ELR (cell line): ENCODE measurements at regions not wholly inside any gene's neighbourhood (a gene's known extent, or its start where the extent isn't known, plus 50 kb on each side); places are given as distances from the start of the nearest gene placed in this dataset.
A peak's percentile ranks its signal among the peaks of the same experiment; 100 is the strongest.

Source experiments
- DNase-seq: peaks from one replicate; pipeline ENCODE4 v3.0.0-alpha.2; 2015; ENCODE audit warnings: low read depth

DNA sequence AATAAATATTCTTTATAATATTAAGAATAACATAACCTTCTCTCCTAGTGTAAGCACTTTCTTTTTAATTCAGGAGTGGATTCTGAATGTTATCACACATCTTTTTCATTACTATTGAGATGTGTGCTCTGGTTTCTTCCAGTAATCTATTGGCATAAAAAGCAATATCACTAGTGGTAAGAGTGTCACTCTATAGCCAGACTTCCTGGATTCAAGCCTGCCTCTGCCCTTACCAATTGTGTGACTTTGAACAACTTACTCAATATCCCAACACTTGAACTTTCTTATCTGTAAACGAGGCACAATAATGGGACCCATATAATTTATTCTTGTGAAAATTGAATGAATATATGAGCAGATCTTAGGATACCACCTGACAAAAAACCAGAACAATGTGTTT is 71.0 kb downstream of the SEM1 start:
- no peak for DNase-seq

DNA sequence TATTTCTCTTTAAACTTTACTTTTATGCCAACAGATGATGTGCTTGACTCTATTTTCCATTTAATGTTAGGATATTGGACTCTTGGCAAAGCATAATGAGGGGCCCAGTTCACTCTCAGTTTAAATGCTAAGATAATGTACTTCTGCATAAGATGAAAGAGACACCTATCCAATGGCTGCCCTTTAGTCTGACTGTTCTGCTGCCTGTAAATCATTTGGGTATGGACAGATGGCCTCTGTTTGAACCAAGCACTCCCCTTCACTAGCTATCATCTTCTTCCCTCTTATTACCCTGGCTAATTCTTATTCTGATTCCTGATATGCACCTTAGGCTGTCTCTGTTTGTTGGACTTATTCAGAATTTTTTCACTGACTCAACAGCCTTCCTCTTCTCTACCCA is 72.1 kb downstream of the SEM1 start:
- DNase-seq: no peak

DNA sequence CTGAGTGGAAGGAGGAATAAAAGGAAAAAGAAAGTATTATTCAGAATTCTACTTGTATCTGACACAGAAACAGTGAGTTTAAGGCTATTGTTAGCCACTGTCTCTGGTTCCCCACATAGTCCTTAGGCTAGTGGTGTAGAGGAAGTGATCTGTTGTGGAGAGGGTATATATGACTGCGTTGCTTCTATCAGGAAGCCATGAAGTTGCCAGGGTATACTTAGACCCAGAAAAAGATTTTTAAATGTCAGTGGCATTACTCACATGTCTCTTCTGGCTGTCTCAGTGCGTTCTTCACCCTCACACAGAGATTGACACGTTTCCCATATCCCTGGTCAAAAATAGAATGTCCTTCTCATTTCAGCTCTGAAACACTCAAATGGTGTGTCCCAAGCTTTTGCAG is 72.7 kb downstream of the SEM1 start:
- no peak for DNase-seq

DNA sequence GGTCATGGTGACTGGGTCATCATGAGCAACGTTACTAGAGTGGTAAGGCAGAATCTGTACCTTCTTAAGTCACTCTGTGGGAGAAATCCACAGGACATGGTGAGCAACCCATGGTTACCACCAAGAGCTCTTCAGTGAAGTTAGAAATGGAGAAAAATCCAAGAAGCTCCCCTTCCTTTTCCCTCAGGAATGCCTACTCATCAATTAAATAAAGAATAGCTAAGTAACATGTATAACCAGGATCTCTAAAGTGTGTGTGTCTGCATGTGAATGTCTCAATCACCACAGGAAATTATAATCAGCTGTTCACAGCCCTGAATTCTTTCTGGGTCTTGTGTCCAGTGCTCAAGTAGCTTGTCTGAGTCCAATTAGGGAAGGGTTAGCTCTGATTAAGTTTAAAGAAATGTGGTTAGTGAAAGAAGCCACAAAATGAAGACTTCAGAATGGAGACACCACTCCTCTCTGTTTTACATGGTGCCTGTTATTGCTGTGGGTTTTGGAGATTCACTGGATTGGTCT is 73.2 kb downstream of the SEM1 start:
- no peak for DNase-seq

DNA sequence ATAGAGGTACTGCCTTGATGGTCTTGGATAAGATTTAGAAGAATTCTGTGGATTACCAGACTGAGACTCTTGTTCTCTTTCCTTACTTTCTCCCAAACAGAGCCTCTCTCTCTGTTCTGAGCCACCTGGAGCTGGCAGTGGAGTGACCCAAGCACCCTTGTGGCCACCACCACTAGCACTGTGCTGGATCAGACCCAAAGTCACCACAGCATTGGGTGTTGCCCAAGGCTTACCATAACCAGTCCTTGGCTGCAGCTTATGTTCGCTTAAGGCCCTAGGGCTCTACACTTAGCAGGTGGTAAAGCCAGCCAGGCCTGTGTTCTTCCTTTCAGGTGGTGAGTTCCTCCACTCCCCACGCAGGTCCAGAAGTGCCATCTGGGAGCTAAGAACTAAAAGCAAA is 79.8 kb downstream of the SEM1 start:
- no peak for DNase-seq

DNA sequence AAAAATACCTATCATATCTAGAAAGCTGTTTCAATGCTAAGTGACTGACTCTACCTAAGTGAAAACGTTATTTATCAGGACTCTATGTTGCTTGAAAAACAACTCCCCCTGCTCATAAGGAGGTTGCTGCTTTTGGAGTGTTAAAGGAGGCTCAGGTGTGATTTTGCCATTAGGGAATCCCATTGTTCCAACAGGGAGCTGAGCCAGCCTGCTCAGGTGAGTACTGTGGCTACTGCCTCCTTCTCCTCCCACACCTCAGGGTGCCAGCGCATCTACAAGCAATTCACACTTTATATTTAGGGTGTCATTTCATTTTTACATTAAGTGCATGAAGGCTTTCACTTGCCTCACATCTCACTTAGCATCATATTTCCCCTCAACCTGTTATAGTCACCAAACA is 84.7 kb downstream of the SEM1 start:
- no peak for DNase-seq

DNA sequence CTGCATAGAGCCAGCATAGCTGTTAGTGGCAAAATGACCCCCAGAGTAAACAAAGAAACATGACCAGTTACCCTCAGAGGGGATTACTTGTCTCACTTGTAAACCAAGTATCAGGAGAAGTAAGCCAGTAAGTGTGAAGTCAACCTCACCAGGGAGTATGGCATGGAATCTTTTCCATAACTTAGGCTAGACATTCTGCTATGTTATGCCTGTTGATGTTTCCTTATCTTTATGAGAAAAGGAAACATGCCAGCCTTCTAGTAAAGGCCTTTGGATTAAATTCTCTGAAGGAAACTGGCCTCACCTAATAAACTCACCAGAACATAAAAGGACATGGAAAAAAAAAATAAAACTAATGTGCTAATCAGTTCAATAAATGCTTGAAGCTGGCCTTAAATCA is 87.7 kb downstream of the SEM1 start:
- no peak for DNase-seq

DNA sequence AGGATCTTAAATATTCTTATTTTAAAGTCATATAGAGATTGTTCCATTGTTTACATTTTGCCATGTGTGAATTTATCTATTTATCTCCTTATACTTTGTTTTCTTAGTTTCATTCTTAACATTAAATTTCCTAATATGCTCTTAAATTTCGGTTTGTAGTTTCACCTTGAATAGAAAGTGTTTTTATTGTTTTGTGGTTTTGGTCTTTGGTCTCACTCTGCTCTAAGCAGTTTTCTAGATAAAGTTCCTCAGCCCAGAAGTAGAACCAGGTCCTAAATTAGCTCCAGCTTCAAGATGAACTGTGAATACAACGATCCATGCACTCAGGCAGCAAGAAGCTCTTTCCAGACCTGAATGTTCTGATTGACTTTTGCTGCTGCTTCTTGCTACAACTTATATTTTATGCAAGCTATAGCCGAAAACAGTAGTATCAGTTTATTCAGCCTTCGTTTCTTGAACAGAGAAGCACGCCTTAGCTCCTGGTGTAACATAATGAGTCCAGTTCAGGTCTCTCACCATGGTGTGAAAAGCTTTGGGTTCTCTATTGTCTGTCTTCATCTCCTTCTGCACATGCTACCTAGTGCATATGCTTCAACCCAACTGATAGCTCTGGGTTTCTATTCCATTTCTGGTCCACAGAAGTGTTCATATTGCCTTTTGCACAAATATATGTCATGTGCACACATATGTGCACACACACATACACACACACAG is 95.3 kb downstream of the SEM1 start:
- no peak for DNase-seq

DNA sequence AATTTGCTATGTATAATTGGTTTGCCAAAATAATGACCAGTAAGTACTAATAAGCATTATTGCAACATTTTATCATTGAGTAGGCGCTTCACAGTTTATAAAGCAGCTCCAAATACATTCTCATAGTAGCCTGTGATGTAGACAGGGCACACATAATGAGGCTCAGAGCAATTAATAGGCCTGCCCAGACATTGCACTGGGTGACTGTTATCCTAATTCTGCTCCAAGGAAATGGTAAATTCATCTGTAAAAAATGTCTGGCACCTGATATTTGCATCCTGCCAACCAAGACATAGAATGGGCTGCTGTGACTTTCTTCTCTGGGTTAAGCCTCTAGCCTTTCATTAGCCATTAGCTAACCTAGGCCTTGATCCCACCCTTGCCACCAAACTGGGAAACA is 97.6 kb downstream of the SEM1 start:
- no peak for DNase-seq

DNA sequence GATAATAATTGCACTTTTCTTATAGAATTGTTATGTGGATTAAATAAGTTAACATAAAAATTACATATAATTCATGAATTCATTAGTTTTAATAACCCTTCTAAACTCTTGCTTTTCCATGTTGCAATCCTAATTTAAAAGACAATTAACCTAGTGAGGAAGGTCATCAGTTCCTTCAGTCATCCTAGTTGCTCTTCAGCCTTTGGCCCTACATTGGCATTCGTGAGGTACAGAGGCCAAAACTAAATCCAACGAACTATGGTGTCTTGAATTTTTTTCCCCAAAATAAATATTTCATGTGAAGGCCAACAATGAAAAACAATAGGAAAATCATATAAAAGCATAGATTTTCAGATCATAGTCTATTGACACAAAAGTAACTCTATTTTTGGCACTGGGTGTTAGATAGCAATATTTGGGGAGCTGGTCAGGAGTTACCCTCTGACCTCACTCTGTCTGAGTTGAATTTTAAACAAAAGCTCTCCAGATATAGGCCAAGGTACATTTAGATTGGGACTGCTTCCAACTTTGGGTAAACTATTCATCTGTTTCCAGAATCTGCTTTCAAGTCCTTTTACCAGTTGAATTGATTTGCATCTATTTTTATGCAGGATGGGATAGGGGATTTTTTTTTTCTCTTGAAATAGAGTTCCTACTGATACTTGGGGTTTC is 104.5 kb downstream of the SEM1 start:
- no peak for DNase-seq

DNA sequence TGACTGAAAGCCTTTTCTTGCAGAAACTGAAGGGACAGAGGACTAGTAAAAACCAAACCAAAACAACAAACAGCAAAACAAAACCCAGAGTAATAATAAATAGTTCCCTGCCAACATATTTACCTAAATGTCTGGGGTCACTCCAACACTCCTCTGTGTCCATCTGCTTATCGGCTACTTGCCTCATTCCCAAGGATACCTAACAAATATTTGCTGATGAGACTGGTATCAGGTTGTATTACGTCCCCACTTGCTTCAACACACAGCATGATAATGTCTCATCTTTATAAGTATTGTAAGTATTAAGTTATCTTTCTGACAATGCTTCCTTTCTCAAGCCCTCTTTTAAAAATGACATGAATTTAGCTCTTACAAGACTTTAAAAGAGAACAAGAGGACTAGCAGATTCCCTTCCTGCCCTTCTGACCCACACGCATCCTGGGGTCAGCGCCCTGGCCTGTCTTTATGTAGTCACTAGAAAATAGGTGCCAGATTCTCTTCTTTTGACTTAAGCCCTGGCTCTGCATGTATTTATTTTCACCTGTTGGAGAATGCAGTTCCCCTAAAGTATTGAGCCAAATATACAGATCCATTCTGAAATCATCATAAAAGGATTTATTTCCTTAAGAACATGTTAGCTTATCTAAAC is 110.2 kb downstream of the SEM1 start:
- DNase-seq: no peak

DNA sequence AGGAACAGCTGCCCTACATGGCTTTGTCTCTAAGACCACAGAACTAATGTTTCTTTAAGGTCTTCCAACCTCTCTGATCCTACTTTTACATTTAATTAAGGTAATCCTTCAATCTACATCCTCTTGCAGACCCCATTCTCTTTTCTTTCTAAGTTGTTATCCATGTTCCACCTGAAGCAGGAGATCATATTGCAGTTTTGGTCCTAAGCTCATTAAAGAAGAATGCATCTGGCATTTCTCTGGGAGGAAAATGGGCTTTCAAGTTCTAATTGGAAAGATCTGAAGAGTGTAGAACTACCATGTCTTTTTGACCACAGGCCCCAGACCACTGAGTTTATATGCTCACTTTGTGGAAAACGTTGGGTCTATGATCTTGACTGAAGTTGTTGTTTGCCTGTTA is 111.2 kb downstream of the SEM1 start:
- DNase-seq: no peak

DNA sequence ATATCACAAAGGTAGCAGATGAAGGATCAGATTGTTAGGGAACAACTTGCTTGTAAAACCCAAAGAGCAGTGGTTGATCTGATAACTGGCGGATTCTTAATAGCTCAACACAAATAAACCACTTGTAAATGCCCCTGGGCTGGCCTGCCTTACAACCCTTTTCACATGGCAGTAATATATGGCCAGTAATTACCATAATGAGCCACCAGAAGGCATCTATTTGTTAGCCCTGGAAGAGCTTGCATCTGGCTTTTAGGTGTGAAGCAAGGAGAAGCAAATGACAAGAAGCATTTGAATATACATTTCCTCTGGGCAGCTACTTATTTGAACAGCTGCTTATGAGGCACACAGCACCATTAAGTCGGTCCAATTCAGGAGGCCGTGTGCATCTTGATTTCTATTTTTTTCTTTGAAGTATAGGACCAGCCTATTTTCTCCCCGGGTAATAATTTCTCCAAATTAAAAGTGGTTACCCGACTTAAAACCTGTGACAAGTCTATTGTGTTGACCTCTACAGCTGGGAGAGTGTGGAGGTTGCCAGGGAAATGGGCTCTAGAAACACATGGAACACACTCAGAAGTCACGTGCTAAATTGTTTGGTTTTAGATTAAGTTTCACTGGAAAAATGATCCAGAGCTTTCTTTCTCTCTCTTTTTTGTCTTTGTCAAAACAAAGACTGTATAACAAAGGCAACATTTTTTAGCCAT is 113.4 kb downstream of the SEM1 start:
- peak; percentile 8 for DNase-seq

DNA sequence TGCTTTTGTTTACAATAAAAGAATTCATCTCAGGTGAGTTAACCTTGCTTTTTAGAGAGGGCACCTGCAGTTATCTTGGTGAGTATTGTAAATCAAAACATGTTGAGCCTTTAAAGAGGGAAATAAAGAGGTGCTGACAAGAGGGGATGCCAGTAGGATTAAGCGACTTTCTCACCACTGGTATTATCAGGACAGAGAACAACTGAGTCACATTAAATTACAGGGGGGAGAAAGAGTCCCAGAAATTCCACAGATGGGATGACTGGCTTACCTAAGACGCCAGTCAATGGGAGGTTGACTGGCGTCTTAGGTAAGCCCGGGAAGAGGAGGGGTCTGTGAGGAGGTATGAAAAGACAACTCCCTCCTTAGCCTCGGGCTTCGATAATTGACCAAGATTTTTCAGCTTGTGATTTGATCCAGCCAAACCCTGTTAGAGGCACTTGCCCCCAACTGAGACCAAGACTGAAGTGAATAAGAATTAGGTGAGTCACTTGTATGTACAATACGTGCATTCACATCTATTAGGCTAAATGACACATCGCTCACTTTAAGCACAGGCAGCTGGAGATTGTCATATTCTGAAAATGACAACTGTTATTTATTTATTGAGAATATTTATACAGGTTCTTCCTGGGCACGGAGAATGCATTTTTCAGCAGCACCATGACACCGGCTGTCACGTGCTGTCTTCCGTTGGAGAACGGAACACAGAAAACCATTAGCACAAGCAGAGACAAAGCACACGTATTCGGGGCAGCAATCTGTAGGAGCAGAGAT is 117.6 kb downstream of the SEM1 start:
- DNase-seq: no peak

DNA sequence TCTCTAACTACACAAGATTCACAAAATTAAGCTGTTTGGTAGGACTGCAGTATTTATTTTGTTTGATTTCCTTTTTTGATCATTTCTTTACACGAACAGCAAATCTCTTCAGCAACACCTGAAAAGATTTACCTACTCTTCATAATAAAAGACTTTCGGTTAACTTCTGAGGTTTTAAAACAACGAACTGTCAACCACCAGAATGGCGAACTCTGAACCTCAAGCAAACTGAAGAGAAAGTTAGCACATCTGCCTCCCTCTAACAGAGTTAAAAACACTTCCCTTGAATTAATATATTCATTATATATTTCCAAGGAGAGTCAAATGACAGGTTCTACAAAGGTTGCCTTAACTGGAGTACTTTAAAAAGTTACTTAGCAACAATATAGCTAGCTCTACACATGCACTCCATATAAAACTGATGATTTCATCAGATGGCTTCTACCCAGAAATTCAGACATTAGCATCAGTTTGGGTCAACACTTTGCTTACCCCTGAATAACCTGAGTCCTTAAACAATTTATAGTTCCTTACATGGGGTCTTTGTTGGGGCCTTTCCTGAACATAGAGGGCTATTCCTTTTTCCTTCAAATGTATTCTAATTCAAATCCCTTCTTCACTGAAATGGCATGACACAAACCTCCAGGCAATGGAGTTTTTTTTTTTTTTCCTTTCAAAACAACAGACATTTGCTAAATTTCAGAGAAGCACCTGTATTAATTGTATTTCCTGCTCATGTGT is 118.3 kb downstream of the SEM1 start:
- no peak for DNase-seq

DNA sequence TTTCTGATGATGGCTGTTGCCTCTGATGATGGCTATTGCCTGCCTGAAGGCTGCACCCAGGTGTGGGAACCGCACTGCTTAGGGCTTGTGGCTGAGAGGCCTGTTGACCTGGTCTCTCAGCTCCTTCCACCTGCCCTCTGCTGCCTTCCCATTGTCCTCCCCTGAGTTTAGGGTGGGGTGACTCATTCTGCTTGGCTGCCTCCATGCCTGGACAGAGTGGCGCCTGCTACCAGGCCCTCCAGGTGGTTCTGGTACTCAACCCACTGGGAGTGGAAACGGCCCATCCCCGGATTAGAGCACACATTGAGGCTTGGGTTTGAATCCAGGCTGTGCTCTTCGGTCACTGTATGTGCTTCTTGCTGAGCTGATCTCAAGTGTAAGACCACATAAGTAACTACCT is 120.6 kb downstream of the SEM1 start:
- no peak for DNase-seq

DNA sequence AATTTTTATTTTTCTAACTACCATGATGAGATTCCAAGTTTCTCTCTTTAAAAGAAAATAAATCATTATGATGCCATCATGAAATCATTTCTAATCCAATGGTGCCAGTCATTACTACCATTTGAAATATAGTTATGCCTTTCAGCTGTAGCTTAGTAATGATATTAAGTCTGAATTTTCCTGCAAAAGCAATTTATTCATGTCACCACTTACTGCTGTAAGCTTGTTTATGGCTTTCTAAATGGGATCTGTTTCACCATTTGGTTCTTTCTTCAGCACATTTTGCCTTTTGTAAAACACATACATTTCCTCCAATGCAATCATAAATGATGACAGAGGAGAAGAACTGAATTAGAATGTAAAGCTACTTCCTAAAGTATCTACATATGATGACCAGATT is 130.5 kb downstream of the SEM1 start:
- DNase-seq: no peak

DNA sequence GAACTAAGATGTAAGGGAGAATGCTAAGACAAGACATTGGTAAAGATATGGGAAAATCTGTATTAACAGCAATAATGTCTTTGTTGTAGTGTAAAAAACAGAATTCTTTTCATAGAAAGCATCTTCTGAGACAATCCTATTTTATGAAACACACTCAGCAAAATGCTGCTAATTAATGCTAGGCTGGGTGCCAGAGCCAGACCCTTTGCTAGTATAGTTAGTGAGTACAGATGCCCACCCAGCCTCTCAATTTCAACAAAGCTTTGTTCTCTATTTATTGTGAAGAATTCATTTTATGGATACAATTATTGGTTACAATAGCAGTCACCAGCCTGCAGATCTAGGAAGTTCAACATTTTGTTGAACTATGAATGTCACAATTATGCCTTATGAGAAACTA is 131.0 kb downstream of the SEM1 start:
- DNase-seq: no peak

DNA sequence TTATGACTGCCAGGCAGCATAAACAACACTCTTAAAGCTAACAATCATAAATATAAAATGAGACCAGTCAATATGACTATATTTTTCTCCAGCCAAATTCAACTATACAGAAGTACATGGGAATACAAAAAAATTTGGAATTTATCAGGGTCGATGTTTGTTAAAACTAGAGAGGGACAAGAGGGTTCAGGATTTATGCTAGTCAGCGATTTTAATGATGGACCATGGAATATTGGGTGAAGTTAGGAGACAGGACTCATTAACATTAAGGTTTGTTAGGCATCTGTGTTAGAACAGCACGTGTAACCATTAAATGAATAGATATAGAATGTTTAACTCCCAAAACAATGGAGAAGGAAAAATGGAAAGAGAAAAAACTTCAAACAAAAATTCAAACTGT is 146.2 kb downstream of the SEM1 start:
- no peak for DNase-seq

DNA sequence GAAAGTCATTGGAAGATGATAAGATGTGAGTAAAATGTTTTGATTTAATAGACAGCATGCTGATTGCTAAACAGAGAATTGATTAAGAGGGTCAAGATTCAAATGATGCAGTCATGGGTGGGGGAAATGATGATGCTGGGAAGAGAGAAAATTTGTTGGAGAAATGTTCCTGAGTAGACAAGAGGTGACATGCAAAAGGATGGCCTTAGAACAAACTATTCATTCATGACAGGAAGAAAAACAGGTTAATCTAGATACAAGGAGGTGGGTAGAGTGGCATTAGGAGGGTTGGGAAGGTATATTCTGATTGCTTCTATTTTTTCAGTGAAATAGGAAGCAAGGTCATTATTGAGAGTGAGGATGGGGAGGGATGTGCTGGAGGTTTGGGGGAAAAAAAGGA is 146.7 kb downstream of the SEM1 start:
- no peak for DNase-seq

DNA sequence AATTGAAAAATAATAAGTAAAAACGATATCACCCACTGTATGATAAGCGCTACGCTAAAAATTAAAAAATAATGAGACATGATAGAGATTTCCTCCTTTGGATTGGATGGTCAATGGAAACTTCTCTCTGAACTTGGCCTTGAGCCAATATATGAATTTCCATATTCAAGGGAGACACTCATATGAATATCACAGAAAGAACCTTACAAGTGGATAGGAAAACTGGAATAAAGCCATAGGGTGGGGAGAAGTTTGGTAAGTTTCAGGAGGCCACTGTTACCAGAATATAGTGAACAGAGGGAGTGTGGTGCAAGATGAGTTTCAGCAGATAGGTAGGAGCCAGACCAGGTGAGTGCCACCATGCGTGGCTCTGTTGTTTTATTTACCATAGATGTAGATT is 147.2 kb downstream of the SEM1 start:
- DNase-seq: no peak
